ENCODE measurements at regions not wholly inside any gene's neighbourhood (a gene's known extent, or its start where the extent isn't known, plus 50 kb on each side); places are given as distances from the start of the nearest gene placed in this dataset.

GRCh38 chr3:127473244-127474024 is 117.1 kb downstream of the TPRA1 start:
- Histone ChIP-seq H3K27me3 (ENCODE audit: low read depth, low read length) (peaks cover 4% of the 10 kb centered on the region), H3K79me2 (ENCODE audit: low read length) (no peaks in the 10 kb centered on the region), H3K36me3 (replicated peaks; ENCODE audit: low read depth, low read length) (no peaks in the 10 kb centered on the region), H3K9ac (ENCODE audit: low read length) (no peak overlapping the region), H3K9me3 (ENCODE audit: insufficient read depth, low read length) (no peaks in the 10 kb centered on the region), H2AFZ (ENCODE audit: low read depth, low read length) (no peak overlapping the region), H3K4me3 (ENCODE audit: low read length) (no peak overlapping the region), H3K4me2 (ENCODE audit: low read length) (no peak overlapping the region), H3K4me1 (ENCODE audit: low read length) (0 out of 2 replicates have a peak, but pooled peaks cover 4% of the 10 kb centered on the region), H3K27ac (ENCODE audit: low read length) (no peak overlapping the region), H4K20me1 (ENCODE audit: insufficient read depth, low read length) (no peaks in the 10 kb centered on the region)
- TF ChIP-seq EZH2phosphoT487 (IDR thresholded peaks at IDR 0.05; ENCODE audit: low read depth), result no peak
- TF ChIP-seq, protein P1, sequence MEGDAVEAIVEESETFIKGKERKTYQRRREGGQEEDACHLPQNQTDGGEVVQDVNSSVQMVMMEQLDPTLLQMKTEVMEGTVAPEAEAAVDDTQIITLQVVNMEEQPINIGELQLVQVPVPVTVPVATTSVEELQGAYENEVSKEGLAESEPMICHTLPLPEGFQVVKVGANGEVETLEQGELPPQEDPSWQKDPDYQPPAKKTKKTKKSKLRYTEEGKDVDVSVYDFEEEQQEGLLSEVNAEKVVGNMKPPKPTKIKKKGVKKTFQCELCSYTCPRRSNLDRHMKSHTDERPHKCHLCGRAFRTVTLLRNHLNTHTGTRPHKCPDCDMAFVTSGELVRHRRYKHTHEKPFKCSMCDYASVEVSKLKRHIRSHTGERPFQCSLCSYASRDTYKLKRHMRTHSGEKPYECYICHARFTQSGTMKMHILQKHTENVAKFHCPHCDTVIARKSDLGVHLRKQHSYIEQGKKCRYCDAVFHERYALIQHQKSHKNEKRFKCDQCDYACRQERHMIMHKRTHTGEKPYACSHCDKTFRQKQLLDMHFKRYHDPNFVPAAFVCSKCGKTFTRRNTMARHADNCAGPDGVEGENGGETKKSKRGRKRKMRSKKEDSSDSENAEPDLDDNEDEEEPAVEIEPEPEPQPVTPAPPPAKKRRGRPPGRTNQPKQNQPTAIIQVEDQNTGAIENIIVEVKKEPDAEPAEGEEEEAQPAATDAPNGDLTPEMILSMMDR (IDR thresholded peaks at IDR 0.05; ENCODE audit: low read depth, low read length), result peak; percentile 56

DNA sequence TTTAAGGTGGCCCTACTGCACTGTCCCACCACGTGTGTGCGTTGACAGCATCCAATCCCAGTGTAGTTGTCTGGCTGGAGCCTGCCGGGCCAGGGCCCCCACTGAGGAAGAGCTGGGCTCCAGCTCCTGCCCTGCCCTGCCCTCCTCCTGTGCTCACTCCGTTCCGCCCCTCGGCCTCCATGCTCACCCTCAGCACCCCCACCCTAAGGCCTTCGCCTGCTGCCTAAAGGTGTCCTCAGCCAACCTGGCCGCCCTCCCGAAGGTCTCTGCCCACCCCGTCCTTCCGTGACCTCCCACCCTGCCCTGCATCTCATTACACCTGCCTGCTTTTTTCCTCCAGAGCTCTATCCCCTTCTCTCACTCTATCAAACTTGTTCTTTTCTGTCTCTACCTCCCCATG is 118.0 kb downstream of the TPRA1 start:
- Histone ChIP-seq H3K9ac (ENCODE audit: low read length) (no peak overlapping the region), H2AFZ (ENCODE audit: low read depth, low read length) (no peak overlapping the region), H3K79me2 (ENCODE audit: low read length) (no peaks in the 10 kb centered on the region), H4K20me1 (ENCODE audit: insufficient read depth, low read length) (no peaks in the 10 kb centered on the region), H3K27ac (ENCODE audit: low read length) (no peak overlapping the region), H3K27me3 (ENCODE audit: low read depth, low read length) (peaks cover 9% of the 10 kb centered on the region), H3K9me3 (ENCODE audit: insufficient read depth, low read length) (no peaks in the 10 kb centered on the region), H3K4me1 (ENCODE audit: low read length) (0 out of 2 replicates have a peak, but pooled peaks cover 4% of the 10 kb centered on the region), H3K4me3 (ENCODE audit: low read length) (no peak overlapping the region), H3K36me3 (replicated peaks; ENCODE audit: low read depth, low read length) (no peaks in the 10 kb centered on the region), H3K4me2 (ENCODE audit: low read length) (no peak overlapping the region)
- no peak for TF ChIP-seq EZH2phosphoT487 (IDR thresholded peaks at IDR 0.05; ENCODE audit: low read depth)
- TF ChIP-seq, protein P1 (IDR thresholded peaks at IDR 0.05; ENCODE audit: low read depth, low read length), result no peak

DNA sequence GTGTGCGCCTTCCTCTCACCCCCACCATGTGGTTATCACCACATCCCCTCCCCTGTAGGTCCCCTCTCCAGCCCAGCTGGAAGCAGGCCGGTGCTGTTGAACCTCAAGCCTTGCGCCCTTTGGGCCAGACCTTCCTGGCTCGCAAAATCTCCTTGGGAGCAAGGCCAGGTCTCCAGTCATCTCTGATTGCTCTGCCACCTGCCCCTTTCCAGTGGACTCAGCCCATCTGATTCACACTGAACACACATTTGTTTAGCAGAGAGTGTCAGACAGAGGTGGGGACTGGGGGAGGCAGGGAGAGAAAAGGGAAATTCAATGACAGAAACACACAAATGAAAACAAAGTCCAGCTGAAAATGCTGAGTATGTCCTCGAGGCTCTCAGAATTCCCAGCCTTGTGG is 119.4 kb downstream of the TPRA1 start:
- H3K9ac ChIP-seq (ENCODE audit: low read length), result no peak overlapping the region
- H4K20me1 ChIP-seq (ENCODE audit: insufficient read depth, low read length), result no peaks in the 10 kb centered on the region
- no peak overlapping the region for H3K4me2 ChIP-seq (ENCODE audit: low read length)
- no peaks in the 10 kb centered on the region for H3K79me2 ChIP-seq (ENCODE audit: low read length)
- peaks cover 9% of the 10 kb centered on the region for H3K27me3 ChIP-seq (ENCODE audit: low read depth, low read length)
- H3K4me1 ChIP-seq (ENCODE audit: low read length), result 0 out of 2 replicates have a peak, but pooled peaks cover 3% of the 10 kb centered on the region
- no peak for TF ChIP-seq EZH2phosphoT487 (IDR thresholded peaks at IDR 0.05; ENCODE audit: low read depth)
- TF ChIP-seq, protein P1 (IDR thresholded peaks at IDR 0.05; ENCODE audit: low read depth, low read length), result no peak
- H3K4me3 ChIP-seq (ENCODE audit: low read length), result no peak overlapping the region
- no peak overlapping the region for H2AFZ ChIP-seq (ENCODE audit: low read depth, low read length)
- H3K36me3 ChIP-seq (replicated peaks; ENCODE audit: low read depth, low read length), result no peaks in the 10 kb centered on the region
- H3K27ac ChIP-seq (ENCODE audit: low read length), result no peak overlapping the region
- H3K9me3 ChIP-seq (ENCODE audit: insufficient read depth, low read length), result no peaks in the 10 kb centered on the region

- Histone ChIP-seq H3K9me3 (ENCODE audit: insufficient read depth, low read length) (no peaks in the 10 kb centered on the region), H3K27me3 (ENCODE audit: low read depth, low read length) (peaks cover 17% of the 10 kb centered on the region), H3K4me3 (ENCODE audit: low read length) (no peak overlapping the region), H3K4me1 (ENCODE audit: low read length) (no peaks in the 10 kb centered on the region), H3K27ac (ENCODE audit: low read length) (no peak overlapping the region), H2AFZ (ENCODE audit: low read depth, low read length) (no peak overlapping the region), H3K4me2 (ENCODE audit: low read length) (no peak overlapping the region), H4K20me1 (ENCODE audit: insufficient read depth, low read length) (no peaks in the 10 kb centered on the region), H3K36me3 (replicated peaks; ENCODE audit: low read depth, low read length) (no peaks in the 10 kb centered on the region), H3K79me2 (ENCODE audit: low read length) (no peaks in the 10 kb centered on the region), H3K9ac (ENCODE audit: low read length) (no peak overlapping the region)
- TF ChIP-seq, protein P1 (IDR thresholded peaks at IDR 0.05; ENCODE audit: low read depth, low read length), result no peak
- no peak for TF ChIP-seq EZH2phosphoT487 (IDR thresholded peaks at IDR 0.05; ENCODE audit: low read depth)
Observed at GRCh38 chr3:127469760-127470159, 120.8 kb downstream of the TPRA1 start.
